ENCODE measurements at regions not wholly inside any gene's neighbourhood (a gene's known extent, or its start where the extent isn't known, plus 50 kb on each side); places are given as distances from the start of the nearest gene placed in this dataset.
"Not testable (repeated sequence)": the region's sequence is repeated elsewhere in the genome, so short reads cannot be mapped to it uniquely, and the experiment has no call there.

- Mint-ChIP-seq H3K4me1 (no peaks in the 10 kb centered on the region), H3K27me3 (no peaks in the 10 kb centered on the region), H3K4me3 (no peak overlapping the region), H3K9me3 (peaks cover 0 to 1% of the 10 kb centered on the region in 2 donors), H3K27ac (no peak overlapping the region), H3K36me3 (no peaks in the 10 kb centered on the region)
- DNase-seq: no peak
- ATAC-seq (replicated peaks): no peak
Measured at GRCh38 chr13:84648069-84648640, 765.9 kb upstream of the SLITRK1 start.

GRCh38 chr13:84646957-84647356 is 764.7 kb upstream of the SLITRK1 start:
- Mint-ChIP-seq H3K4me1 (no peaks in the 10 kb centered on the region), H3K27ac (no peak overlapping the region), H3K27me3 (no peaks in the 10 kb centered on the region), H3K9me3 (no peaks in the 10 kb centered on the region), H3K4me3 (no peak overlapping the region), H3K36me3 (no peaks in the 10 kb centered on the region)
- ATAC-seq (replicated peaks) (no peak), DNase-seq (no peak)

GRCh38 chr13:84645196-84646012 is 763.1 kb upstream of the SLITRK1 start:
- Mint-ChIP-seq H3K4me3 (no peak overlapping the region), H3K27ac (no peak overlapping the region), H3K36me3 (no peaks in the 10 kb centered on the region), H3K4me1 (no peaks in the 10 kb centered on the region), H3K27me3 (no peaks in the 10 kb centered on the region), H3K9me3 (peaks cover 0 to 2% of the 10 kb centered on the region in 2 donors)
- DNase-seq: no peak
- ATAC-seq (replicated peaks): no peak

- DNase-seq (no peak), ATAC-seq (replicated peaks) (no peak)
- Mint-ChIP-seq H3K36me3 (no peaks in the 10 kb centered on the region), H3K27ac (no peak overlapping the region), H3K4me1 (no peaks in the 10 kb centered on the region), H3K4me3 (no peak overlapping the region), H3K27me3 (no peaks in the 10 kb centered on the region), H3K9me3 (peaks cover 0 to 6% of the 10 kb centered on the region in 2 donors)
Measured at GRCh38 chr13:84641491-84641890, 759.2 kb upstream of the SLITRK1 start.

- no peak for DNase-seq
- Mint-ChIP-seq H3K4me1 (no peaks in the 10 kb centered on the region), H3K9me3 (peaks cover 0 to 8% of the 10 kb centered on the region in 2 donors), H3K27me3 (no peaks in the 10 kb centered on the region), H3K36me3 (no peaks in the 10 kb centered on the region), H3K4me3 (no peak overlapping the region), H3K27ac (no peak overlapping the region)
- ATAC-seq (replicated peaks): no peak
Measured at GRCh38 chr13:84640691-84641090, 758.4 kb upstream of the SLITRK1 start.

GRCh38 chr13:84630476-84630875 is 748.2 kb upstream of the SLITRK1 start:
- Mint-ChIP-seq H3K4me1 (no peaks in the 10 kb centered on the region), H3K9me3 (no peaks in the 10 kb centered on the region), H3K4me3 (no peak overlapping the region), H3K27ac (no peak overlapping the region), H3K36me3 (no peaks in the 10 kb centered on the region), H3K27me3 (no peaks in the 10 kb centered on the region)
- ATAC-seq (replicated peaks) (no peak), DNase-seq (no peak)

GRCh38 chr13:84616864-84617263 is 734.6 kb upstream of the SLITRK1 start:
- no peaks in the 10 kb centered on the region for H3K36me3 Mint-ChIP-seq
- no peaks in the 10 kb centered on the region for H3K4me1 Mint-ChIP-seq
- H3K27ac Mint-ChIP-seq: no peak overlapping the region
- H3K9me3 Mint-ChIP-seq: peaks cover 3 to 4% of the 10 kb centered on the region in 2 donors
- DNase-seq (no peak), ATAC-seq (replicated peaks) (no peak)
- no peaks in the 10 kb centered on the region for H3K27me3 Mint-ChIP-seq
- no peak overlapping the region for H3K4me3 Mint-ChIP-seq

- Mint-ChIP-seq H3K27ac (no peak overlapping the region), H3K36me3 (no peaks in the 10 kb centered on the region), H3K4me3 (no peak overlapping the region), H3K4me1 (no peaks in the 10 kb centered on the region), H3K9me3 (peaks cover 0 to 2% of the 10 kb centered on the region in 2 donors), H3K27me3 (no peaks in the 10 kb centered on the region)
- ATAC-seq (replicated peaks): no peak
- no peak for DNase-seq
Measured at GRCh38 chr13:84609716-84610115, 727.4 kb upstream of the SLITRK1 start.

GRCh38 chr13:84607261-84608013 is 725.2 kb upstream of the SLITRK1 start:
- no peaks in the 10 kb centered on the region for H3K36me3 Mint-ChIP-seq
- H3K4me3 Mint-ChIP-seq: no peak overlapping the region
- H3K9me3 Mint-ChIP-seq: peaks cover 0 to 2% of the 10 kb centered on the region in 2 donors
- ATAC-seq (replicated peaks): no peak
- H3K27ac Mint-ChIP-seq: no peak overlapping the region
- no peaks in the 10 kb centered on the region for H3K27me3 Mint-ChIP-seq
- DNase-seq: no peak
- no peaks in the 10 kb centered on the region for H3K4me1 Mint-ChIP-seq

- H3K9me3 Mint-ChIP-seq: peaks cover 0 to 2% of the 10 kb centered on the region in 2 donors
- ATAC-seq (replicated peaks): peak in 1 of 2 donors; percentile 7
- no peaks in the 10 kb centered on the region for H3K27me3 Mint-ChIP-seq
- no peaks in the 10 kb centered on the region for H3K4me1 Mint-ChIP-seq
- no peak overlapping the region for H3K4me3 Mint-ChIP-seq
- DNase-seq: no peak
- no peaks in the 10 kb centered on the region for H3K36me3 Mint-ChIP-seq
- H3K27ac Mint-ChIP-seq: no peak overlapping the region
Measured at GRCh38 chr13:84606616-84607015, 724.3 kb upstream of the SLITRK1 start.

- no peak overlapping the region for H3K4me3 Mint-ChIP-seq
- H3K27me3 Mint-ChIP-seq: no peaks in the 10 kb centered on the region
- H3K9me3 Mint-ChIP-seq: peaks cover 0 to 2% of the 10 kb centered on the region in 2 donors
Measured at GRCh38 chr13:84605927-84606326, 723.7 kb upstream of the SLITRK1 start.

GRCh38 chr13:84591444-84591843 is 709.2 kb upstream of the SLITRK1 start:
- DNase-seq (no peak), ATAC-seq (replicated peaks) (no peak)
- Mint-ChIP-seq H3K27me3 (no peaks in the 10 kb centered on the region), H3K9me3 (no peaks in the 10 kb centered on the region), H3K27ac (no peak overlapping the region), H3K4me1 (no peaks in the 10 kb centered on the region), H3K36me3 (no peaks in the 10 kb centered on the region), H3K4me3 (no peak overlapping the region)

More at GRCh38 chr13:84605927-84606326, 723.7 kb upstream of the SLITRK1 start:
- DNase-seq (no peak), ATAC-seq (replicated peaks) (peak in 1 of 2 donors; percentile 12)
- no peaks in the 10 kb centered on the region for H3K36me3 Mint-ChIP-seq
- H3K4me1 Mint-ChIP-seq: no peaks in the 10 kb centered on the region
- H3K27ac Mint-ChIP-seq: no peak overlapping the region

- ATAC-seq (replicated peaks): no peak
- Mint-ChIP-seq H3K4me1 (no peaks in the 10 kb centered on the region), H3K27me3 (no peaks in the 10 kb centered on the region), H3K36me3 (no peaks in the 10 kb centered on the region), H3K9me3 (no peaks in the 10 kb centered on the region), H3K4me3 (no peak overlapping the region), H3K27ac (no peak overlapping the region)
- no peak for DNase-seq
Measured at GRCh38 chr13:84590663-84591062, 708.4 kb upstream of the SLITRK1 start.

- ATAC-seq (replicated peaks) (no peak), DNase-seq (no peak)
- Mint-ChIP-seq H3K4me3 (no peak overlapping the region), H3K9me3 (no peaks in the 10 kb centered on the region), H3K36me3 (no peaks in the 10 kb centered on the region), H3K4me1 (no peaks in the 10 kb centered on the region), H3K27ac (no peak overlapping the region), H3K27me3 (no peaks in the 10 kb centered on the region)
Measured at GRCh38 chr13:84588023-84588422, 705.7 kb upstream of the SLITRK1 start.

GRCh38 chr13:84579901-84580300 is 697.6 kb upstream of the SLITRK1 start:
- not testable (repeated sequence) for H3K9me3 Mint-ChIP-seq; DNase-seq; H3K27me3 Mint-ChIP-seq; H3K27ac Mint-ChIP-seq; H3K36me3 Mint-ChIP-seq; H3K4me1 Mint-ChIP-seq; H3K4me3 Mint-ChIP-seq; ATAC-seq (replicated peaks)

Measured in stimulated activated naive B cell treated with anti-CD40 and anti-IgM and Interleukin-4, amounts not matched to agents 10 μg/mL and 1 μg/mL and 100 μg/mL, for 72 hours (primary cell).